ENCODE measurements at regions not wholly inside any gene's neighbourhood (a gene's known extent, or its start where the extent isn't known, plus 50 kb on each side); places are given as distances from the start of the nearest gene placed in this dataset.

DNA sequence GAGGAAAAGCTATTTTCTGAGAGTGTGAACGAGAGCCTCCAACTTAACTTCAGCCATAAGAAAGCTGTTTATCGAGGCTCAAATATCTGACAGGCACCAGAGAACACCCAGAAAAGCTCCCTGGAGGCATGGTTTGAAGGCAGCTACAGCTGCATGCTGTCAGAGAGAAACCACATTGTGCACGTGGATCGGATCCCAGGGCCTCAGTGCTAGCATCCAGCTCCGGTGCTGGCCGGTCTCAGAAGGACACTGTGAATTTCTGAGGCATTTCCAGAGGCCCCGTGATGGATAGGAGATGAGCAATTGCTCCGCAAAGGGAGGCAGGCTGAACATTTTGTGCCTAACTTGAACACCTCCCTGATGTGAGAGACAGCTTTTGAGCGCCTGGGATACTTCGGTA, 315.7 kb downstream of the FGF9 start:
- no peak overlapping the region for H3K4me2 ChIP-seq (ENCODE audit: low read depth, low read length)
- no peak overlapping the region for H3K27ac ChIP-seq (ENCODE audit: insufficient read depth, low read length)
- H3K9ac ChIP-seq (ENCODE audit: low read depth, low read length) = no peak overlapping the region
- DNase-seq = peak; percentile 23
- H2BK5ac ChIP-seq (ENCODE audit: low read depth, low read length, poor library complexity, severe bottlenecking) = no peak overlapping the region
- peak overlapping the region; percentile 32; the same call in 1 of the 2 replicates for H4K91ac ChIP-seq (ENCODE audit: insufficient read depth, low read depth, low read length)
- H4K20me1 ChIP-seq (ENCODE audit: insufficient read depth, low read length) = no peaks in the 10 kb centered on the region
- H3K56ac ChIP-seq (ENCODE audit: extremely low read depth, insufficient read depth, low read length) = no peak overlapping the region
- dilution Hi-C loops (cut with HindIII; ENCODE audit: low sequenced_read_pairs, unreplicated experiment) (no loop called here), in situ Hi-C loops (cut with MboI; ENCODE audit: low sequenced_read_pairs) (no loop called here), intact Hi-C loops (cut with micrococcal nuclease) (no loop called here)
- POLR2A ChIA-PET (ENCODE audit: unreplicated experiment) = no interaction called here
- peak overlapping the region; percentile 11 for H2AK9ac ChIP-seq (replicated peaks; ENCODE audit: low read depth, low read length, poor library complexity)
- H3K18ac ChIP-seq (ENCODE audit: low read depth, low read length) = no peak overlapping the region
- WGBS, 2 experiments (ENCODE audit: extremely low coverage in 2 of 2, insufficient read length in 1 of 2) = 40% methylated on average over 1 of the region's 10 CpGs; no CpG with 5 or more reads in 1 of the 2 experiments
- peaks cover 4% of the 10 kb centered on the region; the same call in 1 of the 2 replicates for H3K9me1 ChIP-seq (ENCODE audit: insufficient read depth, low read length)
- no peak overlapping the region for H4K5ac ChIP-seq (ENCODE audit: low read depth, low read length)
- no TSS peak for BruUV-seq (replicated peaks)
- ATAC-seq (ENCODE audit: low read depth) = peak; percentile 68
- peak overlapping the region; percentile 63 for H2BK20ac ChIP-seq (ENCODE audit: low read depth, low read length)
- H3K23ac ChIP-seq (ENCODE audit: low read depth, low read length) = no peak overlapping the region
- H3K27me3 ChIP-seq (ENCODE audit: control insufficient read depth, insufficient read depth, low read length) = no peaks in the 10 kb centered on the region
- TF ChIP-seq MXI1 (IDR thresholded peaks at IDR 0.05; ENCODE audit: borderline replicate concordance, low read depth, low read length) = peak; percentile 64; the same call in 1 of the 2 replicates
- TF ChIP-seq, protein P1, sequence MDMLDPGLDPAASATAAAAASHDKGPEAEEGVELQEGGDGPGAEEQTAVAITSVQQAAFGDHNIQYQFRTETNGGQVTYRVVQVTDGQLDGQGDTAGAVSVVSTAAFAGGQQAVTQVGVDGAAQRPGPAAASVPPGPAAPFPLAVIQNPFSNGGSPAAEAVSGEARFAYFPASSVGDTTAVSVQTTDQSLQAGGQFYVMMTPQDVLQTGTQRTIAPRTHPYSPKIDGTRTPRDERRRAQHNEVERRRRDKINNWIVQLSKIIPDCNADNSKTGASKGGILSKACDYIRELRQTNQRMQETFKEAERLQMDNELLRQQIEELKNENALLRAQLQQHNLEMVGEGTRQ (IDR thresholded peaks at IDR 0.05; ENCODE audit: low read depth, low read length) = no peak
- H2AK5ac ChIP-seq (ENCODE audit: low read depth, low read length) = no peak overlapping the region; the same call in 1 of the 2 replicates
- H2BK15ac ChIP-seq (ENCODE audit: low read depth, low read length) = 0 out of 3 replicates have a peak overlapping the region, but pooled peaks have one; percentile 41
- H4K8ac ChIP-seq (ENCODE audit: low read depth in 2 of 2, low read length in 2 of 2) = peak overlapping the region in 1 of 2 experiments; percentile 11; a peak in 1 of 4 replicates
- no peaks in the 10 kb centered on the region for H3K36me3 ChIP-seq (ENCODE audit: control insufficient read depth, insufficient read depth, low read length)
- peak overlapping the region; percentile 62 for H3K4ac ChIP-seq (ENCODE audit: low read depth, low read length)
- 0 out of 2 replicates have a peak overlapping the region, but pooled peaks have one; percentile 40 for H3K14ac ChIP-seq (replicated peaks; ENCODE audit: low read depth, low read length)
- no peaks in the 10 kb centered on the region for H3K79me1 ChIP-seq (ENCODE audit: low read depth in 1 of 2, low read length in 2 of 2)
- peaks cover 3% of the 10 kb centered on the region; the same call in 1 of the 2 replicates for H3K4me1 ChIP-seq (ENCODE audit: control insufficient read depth, insufficient read depth, low read length)
- H3K4me3 ChIP-seq (ENCODE audit: insufficient read depth, low read depth, low read length) = no peak overlapping the region
- peak overlapping the region; percentile 58 for H2AFZ ChIP-seq (replicated peaks; ENCODE audit: low read length, poor library complexity)
- H2BK120ac ChIP-seq (ENCODE audit: low read depth, low read length) = peak overlapping the region; percentile 81
- CTCF ChIA-PET = interaction anchor here (0.5 kb wide), 1 partner anchor 858 kb away, joined by 3 read pairs; no protein-coding TSS in a partner anchor
- no peaks in the 10 kb centered on the region for H3K9me3 ChIP-seq (ENCODE audit: control insufficient read depth, insufficient read depth, low read length)
